ENCODE measurements at regions not wholly inside any gene's neighbourhood (a gene's known extent, or its start where the extent isn't known, plus 50 kb on each side); places are given as distances from the start of the nearest gene placed in this dataset.
A peak's percentile ranks its signal among the peaks of the same experiment; 100 is the strongest.

GRCh38 chr15:95228856-95229555 is 997.6 kb downstream of the MCTP2 start:
- DNase-seq (ENCODE audit: low read depth in 2 of 2), result no peak

- DNase-seq (ENCODE audit: low read depth in 2 of 2), result no peak
Measured at GRCh38 chr15:95235033-95235432, 1003.7 kb downstream of the MCTP2 start.

- DNase-seq (ENCODE audit: low read depth in 2 of 2), result peak in 1 of 2 donors; percentile 95
Measured at GRCh38 chr15:95247071-95247984, 1016.0 kb downstream of the MCTP2 start.

GRCh38 chr15:95249524-95249923 is 1018.2 kb downstream of the MCTP2 start:
- no peak for DNase-seq (ENCODE audit: low read depth in 2 of 2)

- DNase-seq (ENCODE audit: low read depth in 2 of 2), result peak in 1 of 2 donors; percentile 68
Measured at GRCh38 chr15:95252404-95252803, 1021.0 kb downstream of the MCTP2 start.

GRCh38 chr15:95254263-95254662 is 1022.9 kb downstream of the MCTP2 start:
- no peak for DNase-seq (ENCODE audit: low read depth in 2 of 2)

GRCh38 chr15:95259513-95259912 is 1028.2 kb downstream of the MCTP2 start:
- peak; percentile 82 to 92 for DNase-seq (ENCODE audit: low read depth in 2 of 2)

- DNase-seq (ENCODE audit: low read depth in 2 of 2), result peak in 1 of 2 donors; percentile 73
Measured at GRCh38 chr15:95259965-95260364, 1028.6 kb downstream of the MCTP2 start.

GRCh38 chr15:95260856-95261255 is 1029.5 kb downstream of the MCTP2 start:
- DNase-seq (ENCODE audit: low read depth in 2 of 2), result no peak

- no peak for DNase-seq (ENCODE audit: low read depth in 2 of 2)
Measured at GRCh38 chr15:95261546-95261945, 1030.2 kb downstream of the MCTP2 start.

- no peak for DNase-seq (ENCODE audit: low read depth in 2 of 2)
Measured at GRCh38 chr15:95261968-95262367, 1030.6 kb downstream of the MCTP2 start.

GRCh38 chr15:95262866-95263564 is 1031.7 kb downstream of the MCTP2 start:
- peak in 1 of 2 donors; percentile 62 for DNase-seq (ENCODE audit: low read depth in 2 of 2)

- no peak for DNase-seq (ENCODE audit: low read depth in 2 of 2)
Measured at GRCh38 chr15:95263751-95264150, 1032.4 kb downstream of the MCTP2 start.

- peak in 1 of 2 donors; percentile 19 for DNase-seq (ENCODE audit: low read depth in 2 of 2)
Measured at GRCh38 chr15:95265419-95265997, 1034.1 kb downstream of the MCTP2 start.

GRCh38 chr15:95266451-95267061 is 1035.2 kb downstream of the MCTP2 start:
- peak in 1 of 2 donors; percentile 56 for DNase-seq (ENCODE audit: low read depth in 2 of 2)

- no peak for DNase-seq (ENCODE audit: low read depth in 2 of 2)
Measured at GRCh38 chr15:95267481-95267880, 1036.1 kb downstream of the MCTP2 start.

GRCh38 chr15:95269242-95270183 is 1038.2 kb downstream of the MCTP2 start:
- peak; percentile 61 to 66 for DNase-seq (ENCODE audit: low read depth in 2 of 2)

- DNase-seq (ENCODE audit: low read depth in 2 of 2), result no peak
Measured at GRCh38 chr15:95274101-95274500, 1042.7 kb downstream of the MCTP2 start.

GRCh38 chr15:95277266-95277665 is 1045.9 kb downstream of the MCTP2 start:
- DNase-seq (ENCODE audit: low read depth in 2 of 2), result no peak

Measured in dermis microvascular lymphatic vessel endothelial cell (primary cell).